ENCODE measurements at regions not wholly inside any gene's neighbourhood (a gene's known extent, or its start where the extent isn't known, plus 50 kb on each side); places are given as distances from the start of the nearest gene placed in this dataset.

GRCh38 chr7:96447109-96447645, 125.3 kb upstream of the SLC25A13 start:
- TF ChIP-seq SP1 (IDR thresholded peaks at IDR 0.05) (no peak), BHLHE40 (IDR thresholded peaks at IDR 0.05; ENCODE audit: borderline replicate concordance) (no peak), FOXM1 (IDR thresholded peaks at IDR 0.05; ENCODE audit: borderline replicate concordance) (no peak), SUZ12 (IDR thresholded peaks at IDR 0.05) (no peak), L3MBTL2 (conservative IDR thresholded peaks at IDR 0.05) (no peak), FOXA1 (IDR thresholded peaks at IDR 0.05) (no peak)

Measured in HEK293T (cell line).